GM12872 (cell line): ENCODE measurements at regions not wholly inside any gene's neighbourhood (a gene's known extent, or its start where the extent isn't known, plus 50 kb on each side); places are given as distances from the start of the nearest gene placed in this dataset.

Source experiments
- TF ChIP-seq, protein P1 (sequence below): IDR thresholded peaks from 3 replicates; pipeline ENCODE4 v1.5.1; 2011; ENCODE audit warnings: low read depth, mild to moderate bottlenecking, low read length, moderate library complexity; ENCODE audit not compliant: insufficient read depth

DNA sequence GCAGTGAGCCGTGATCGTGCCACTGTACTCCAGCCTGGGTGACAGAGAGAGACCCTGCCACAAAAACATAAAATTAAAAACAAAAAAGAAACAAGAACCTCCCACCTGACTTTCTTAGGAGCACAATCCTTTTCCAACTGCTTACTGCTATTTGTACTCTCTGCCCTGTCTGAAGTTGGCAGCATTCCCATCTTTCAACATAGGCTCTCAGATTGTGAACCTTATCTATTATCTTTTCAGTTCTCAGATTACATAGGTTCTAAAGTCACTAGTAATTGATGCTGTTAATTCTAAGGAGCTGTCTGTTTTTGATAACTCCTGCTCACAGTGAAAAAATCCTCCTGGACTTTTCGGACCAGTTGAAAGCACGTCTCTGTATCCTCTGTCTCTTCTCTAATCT is 812.2 kb upstream of the CT83 start:
- TF ChIP-seq, protein P1, sequence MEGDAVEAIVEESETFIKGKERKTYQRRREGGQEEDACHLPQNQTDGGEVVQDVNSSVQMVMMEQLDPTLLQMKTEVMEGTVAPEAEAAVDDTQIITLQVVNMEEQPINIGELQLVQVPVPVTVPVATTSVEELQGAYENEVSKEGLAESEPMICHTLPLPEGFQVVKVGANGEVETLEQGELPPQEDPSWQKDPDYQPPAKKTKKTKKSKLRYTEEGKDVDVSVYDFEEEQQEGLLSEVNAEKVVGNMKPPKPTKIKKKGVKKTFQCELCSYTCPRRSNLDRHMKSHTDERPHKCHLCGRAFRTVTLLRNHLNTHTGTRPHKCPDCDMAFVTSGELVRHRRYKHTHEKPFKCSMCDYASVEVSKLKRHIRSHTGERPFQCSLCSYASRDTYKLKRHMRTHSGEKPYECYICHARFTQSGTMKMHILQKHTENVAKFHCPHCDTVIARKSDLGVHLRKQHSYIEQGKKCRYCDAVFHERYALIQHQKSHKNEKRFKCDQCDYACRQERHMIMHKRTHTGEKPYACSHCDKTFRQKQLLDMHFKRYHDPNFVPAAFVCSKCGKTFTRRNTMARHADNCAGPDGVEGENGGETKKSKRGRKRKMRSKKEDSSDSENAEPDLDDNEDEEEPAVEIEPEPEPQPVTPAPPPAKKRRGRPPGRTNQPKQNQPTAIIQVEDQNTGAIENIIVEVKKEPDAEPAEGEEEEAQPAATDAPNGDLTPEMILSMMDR: no peak
